Uterus (tissue), 3 donors: ENCODE measurements at regions not wholly inside any gene's neighbourhood (a gene's known extent, or its start where the extent isn't known, plus 50 kb on each side); places are given as distances from the start of the nearest gene placed in this dataset.
"Not testable (repeated sequence)": the region's sequence is repeated elsewhere in the genome, so short reads cannot be mapped to it uniquely, and the experiment has no call there.

Source experiments
- DNase-seq, 2 donors: peaks; one replicate each; pipeline ENCODE4 v3.0.0-alpha.2; 2019 to 2020
- H3K27ac ChIP-seq, 2 donors: fragments of 200-600 bp; sonication (generic); 1 replicate in 1 of 2; 2 replicates in 1 of 2; pipeline ENCODE4 v1.5.1; 2016 to 2018
- H3K27me3 ChIP-seq, 2 donors: fragments of 200-600 bp; sonication (generic); one replicate each; pipeline ENCODE4 v1.5.1; 2018 to 2019; ENCODE audit warnings: control low read depth in 1 of 2
- H3K36me3 ChIP-seq, 2 donors: fragments of 200-600 bp; sonication (generic); one replicate each; pipeline ENCODE4 v1.5.1; 2019; ENCODE audit warnings: control low read depth in 1 of 2
- H3K4me1 ChIP-seq, 2 donors: fragments of 200-600 bp; sonication (generic); one replicate each; pipeline ENCODE4 v1.5.1; 2018 to 2019; ENCODE audit warnings: control low read depth in 1 of 2
- H3K4me3 ChIP-seq, 2 donors: fragments of 200-600 bp; sonication (generic); 1 replicate in 1 of 2; 2 replicates in 1 of 2; pipeline ENCODE4 v1.5.1; 2018 to 2019; ENCODE audit warnings: mild to moderate bottlenecking in 1 of 2
- H3K9me3 ChIP-seq, 2 donors: fragments of 200-600 bp; sonication (generic); one replicate each; pipeline ENCODE4 v1.5.1; 2019; ENCODE audit warnings: control low read depth in 1 of 2
- CTCF ChIP-seq, 4 experiments: fragments of 200-600 bp in 2 of 4; fragments of 450-650 bp in 2 of 4; sonication (generic) in 2 of 4; IDR thresholded peaks; one replicate each; pipeline ENCODE4 v1.5.1; 2016 to 2019; ENCODE audit warnings: antibody characterized with exemption in 4 of 4, mild to moderate bottlenecking in 2 of 4, moderate library complexity in 1 of 4
- POLR2A ChIP-seq, 2 donors: fragments of 450-650 bp; IDR thresholded peaks; one replicate each; pipeline ENCODE4 v1.6.1; 2016; ENCODE audit warnings: antibody characterized with exemption in 2 of 2, mild to moderate bottlenecking in 1 of 2, moderate library complexity in 1 of 2
- intact Hi-C: fragments of 100-400 bp; cut with DNase I; formaldehyde crosslinking; loops from one replicate; pipeline ENCODE4 v1.15.1; 2023; ENCODE audit warnings: low total_unique reads
- donor health status: DM: yes; HTN: yes; CAD: no.

GRCh38 chr10:64682043-64682442 lies 1160.8 kb downstream of the REEP3 start:
- no peak overlapping the region for H3K4me3 ChIP-seq
- TF ChIP-seq CTCF (IDR thresholded peaks at IDR 0.05) (no peak), POLR2A (IDR thresholded peaks at IDR 0.05) (no peak)
- no peak for DNase-seq
- H3K4me1 ChIP-seq = no peaks in the 10 kb centered on the region
- H3K36me3 ChIP-seq = no peaks in the 10 kb centered on the region
- intact Hi-C loops = no loop called here
- no peaks in the 10 kb centered on the region for H3K9me3 ChIP-seq
- H3K27me3 ChIP-seq = no peaks in the 10 kb centered on the region
- no peak overlapping the region for H3K27ac ChIP-seq

- peaks cover 0 to 3% of the 10 kb centered on the region in 2 donors for H3K27me3 ChIP-seq
- H3K36me3 ChIP-seq = no peaks in the 10 kb centered on the region
- DNase-seq = no peak
- no peak overlapping the region for H3K27ac ChIP-seq
- TF ChIP-seq POLR2A (IDR thresholded peaks at IDR 0.05) (no peak), CTCF (IDR thresholded peaks at IDR 0.05) (no peak)
- no peaks in the 10 kb centered on the region for H3K4me1 ChIP-seq
- no peak overlapping the region for H3K4me3 ChIP-seq
- intact Hi-C loops = no loop called here
- no peaks in the 10 kb centered on the region for H3K9me3 ChIP-seq
Observed at GRCh38 chr10:64690194-64690593, 1169.0 kb downstream of the REEP3 start.

GRCh38 chr10:64699244-64699643 lies 1178.0 kb downstream of the REEP3 start:
- intact Hi-C loops = no loop called here
- DNase-seq = no peak
- Histone ChIP-seq H3K27me3 (no peaks in the 10 kb centered on the region), H3K4me3 (no peak overlapping the region), H3K9me3 (no peaks in the 10 kb centered on the region), H3K4me1 (no peaks in the 10 kb centered on the region), H3K27ac (no peak overlapping the region), H3K36me3 (no peaks in the 10 kb centered on the region)
- TF ChIP-seq POLR2A (IDR thresholded peaks at IDR 0.05) = no peak
- no peak for TF ChIP-seq CTCF (IDR thresholded peaks at IDR 0.05)

DNA sequence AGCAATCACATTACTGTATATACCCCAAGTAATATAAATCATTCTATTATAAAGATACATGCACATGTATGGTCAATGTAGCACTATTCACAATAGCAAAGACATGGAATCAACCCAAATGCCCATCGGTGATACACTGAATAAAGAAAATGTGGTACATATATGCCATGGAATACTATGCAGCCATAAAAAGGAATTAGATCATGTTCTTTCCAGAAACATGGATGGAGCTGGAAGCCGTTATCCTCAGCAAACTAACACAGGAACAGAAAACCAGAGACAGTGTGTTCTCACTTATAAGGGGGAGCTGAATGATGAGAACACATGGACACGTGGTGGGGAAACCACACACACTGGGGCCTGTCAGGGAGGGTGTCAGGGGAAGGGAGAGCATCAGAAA lies 1180.9 kb downstream of the REEP3 start:
- intact Hi-C loops, DNase-seq, H3K27me3 ChIP-seq, H3K27ac ChIP-seq, H3K9me3 ChIP-seq, H3K4me3 ChIP-seq, H3K4me1 ChIP-seq, H3K36me3 ChIP-seq: not testable (repeated sequence)

- no peaks in the 10 kb centered on the region for H3K27me3 ChIP-seq
- no peaks in the 10 kb centered on the region for H3K9me3 ChIP-seq
- TF ChIP-seq CTCF (IDR thresholded peaks at IDR 0.05) = no peak
- no peak for TF ChIP-seq POLR2A (IDR thresholded peaks at IDR 0.05)
- H3K4me3 ChIP-seq = no peak overlapping the region
- H3K4me1 ChIP-seq = no peaks in the 10 kb centered on the region
- no peak for DNase-seq
- no peaks in the 10 kb centered on the region for H3K36me3 ChIP-seq
- H3K27ac ChIP-seq = no peak overlapping the region
- intact Hi-C loops = no loop called here
Observed at GRCh38 chr10:64708884-64709681, 1187.9 kb downstream of the REEP3 start.
